CD4-positive, alpha-beta T cell treated with Interleukin-6 for 4 hours (primary cell): ENCODE measurements at regions not wholly inside any gene's neighbourhood (a gene's known extent, or its start where the extent isn't known, plus 50 kb on each side); places are given as distances from the start of the nearest gene placed in this dataset.

Experiments used
- DNase-seq: peaks from one replicate; pipeline ENCODE4 v3.0.0-alpha.2; 2020; ENCODE audit warnings: mixed read lengths

DNA sequence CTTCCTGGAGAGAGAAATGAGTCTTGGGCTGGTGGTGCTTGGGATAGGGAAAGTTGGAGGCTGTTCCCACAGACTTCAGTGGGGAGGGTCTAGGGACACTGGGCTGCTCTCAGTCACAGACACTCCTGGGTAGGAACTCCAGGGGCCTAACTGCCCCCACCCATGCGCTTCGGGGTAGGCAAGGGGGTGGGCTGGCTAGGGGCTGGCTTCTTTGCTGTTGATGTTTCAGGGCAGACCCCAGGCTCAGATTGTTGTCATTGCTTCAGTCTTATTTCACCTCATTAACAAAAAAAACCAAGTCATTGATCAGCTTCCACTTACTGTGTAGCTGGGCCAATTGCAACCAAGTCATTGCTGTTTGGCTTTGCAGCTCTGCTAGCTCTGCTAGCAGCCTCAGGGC, 160.1 kb upstream of the CSF3R start:
- DNase-seq = no peak

GRCh38 chr1:36641776-36642175, 159.1 kb upstream of the CSF3R start:
- DNase-seq = no peak

DNA sequence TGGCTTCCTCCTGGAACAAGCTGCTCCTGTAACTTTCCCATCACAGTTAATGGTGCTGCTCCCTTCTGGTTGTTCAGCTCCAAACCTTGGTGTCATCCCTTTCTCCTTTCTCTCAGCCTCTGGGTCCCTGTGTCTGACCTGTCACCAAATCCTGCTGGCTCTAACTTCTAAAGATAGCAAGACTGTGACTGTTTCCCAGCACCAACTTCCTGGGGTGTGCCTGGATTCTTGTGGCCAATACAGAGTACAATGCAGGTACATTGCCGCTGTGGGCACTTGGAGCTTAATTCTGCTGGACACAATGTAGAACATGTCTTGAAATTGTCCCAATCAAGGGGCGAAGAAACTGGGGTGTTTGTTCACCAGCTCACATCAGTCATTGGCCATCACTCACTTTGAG, 156.7 kb upstream of the CSF3R start:
- no peak for DNase-seq

GRCh38 chr1:36638268-36638667, 155.6 kb upstream of the CSF3R start:
- no peak for DNase-seq

DNA sequence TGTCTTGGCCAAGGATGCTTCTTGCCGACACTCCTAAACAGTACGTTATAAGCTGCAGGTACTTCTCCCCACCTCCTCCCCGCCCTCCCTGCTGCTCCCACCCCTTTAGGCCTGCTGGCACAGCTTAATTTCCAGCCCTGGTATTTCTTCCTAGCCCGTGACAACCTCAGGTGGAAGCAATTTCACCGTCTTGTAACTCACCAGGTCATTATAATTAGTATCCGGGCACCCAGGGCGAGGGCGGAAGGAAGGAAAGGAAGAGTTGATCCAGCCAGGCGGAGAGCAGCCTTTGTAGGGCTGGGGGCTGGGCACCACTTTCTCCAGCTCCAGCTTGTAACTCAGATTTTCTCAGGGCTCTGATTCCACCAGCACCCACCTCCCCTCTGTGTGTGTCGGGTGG, 153.5 kb upstream of the CSF3R start:
- DNase-seq = no peak

GRCh38 chr1:36635284-36635683, 152.6 kb upstream of the CSF3R start:
- no peak for DNase-seq

DNA sequence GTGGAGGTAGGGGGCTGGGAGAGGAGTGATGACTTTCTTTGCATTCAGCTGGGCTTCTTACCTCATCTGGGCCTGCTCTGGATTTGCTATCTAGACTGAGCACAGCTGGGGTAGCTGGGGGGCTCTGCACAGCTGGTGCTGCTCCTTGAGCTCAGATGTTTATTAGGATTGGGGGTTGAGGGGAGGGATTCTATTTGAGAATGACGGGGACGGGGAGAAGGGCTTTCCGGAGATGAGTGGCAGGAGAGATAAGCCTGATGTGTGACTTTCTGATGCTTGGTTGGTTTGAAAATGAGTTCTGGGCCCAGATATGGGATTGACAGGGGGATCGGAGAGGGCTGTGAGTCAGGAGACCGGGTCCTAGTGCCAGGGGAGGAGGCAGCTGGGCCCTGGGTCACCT, 146.1 kb upstream of the CSF3R start:
- no peak for DNase-seq

DNA sequence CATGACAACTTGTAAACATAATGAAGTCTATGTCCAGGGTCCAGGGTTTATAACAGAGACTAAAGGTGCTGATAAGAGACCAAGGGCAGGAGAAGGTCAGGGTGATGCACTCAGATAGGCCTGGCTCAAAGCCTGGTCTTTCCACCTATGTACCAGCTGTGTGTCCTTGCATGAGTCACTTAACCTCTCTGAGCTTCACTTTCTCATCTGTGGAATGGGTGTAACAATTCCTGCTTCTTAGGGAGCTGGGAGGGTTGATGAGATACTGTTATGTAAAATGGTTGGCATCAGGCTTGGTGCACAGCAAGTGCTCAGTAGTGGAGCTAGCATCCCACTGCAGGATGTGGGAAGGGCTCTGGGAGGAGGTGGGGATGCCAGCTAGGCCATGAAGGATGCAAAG, 143.7 kb upstream of the CSF3R start:
- DNase-seq = no peak

GRCh38 chr1:36625935-36626310, 143.2 kb upstream of the CSF3R start:
- no peak for DNase-seq

- no peak for DNase-seq
These were observed 142.7 kb upstream of the CSF3R start for GRCh38 chr1:36625253-36625934.

DNA sequence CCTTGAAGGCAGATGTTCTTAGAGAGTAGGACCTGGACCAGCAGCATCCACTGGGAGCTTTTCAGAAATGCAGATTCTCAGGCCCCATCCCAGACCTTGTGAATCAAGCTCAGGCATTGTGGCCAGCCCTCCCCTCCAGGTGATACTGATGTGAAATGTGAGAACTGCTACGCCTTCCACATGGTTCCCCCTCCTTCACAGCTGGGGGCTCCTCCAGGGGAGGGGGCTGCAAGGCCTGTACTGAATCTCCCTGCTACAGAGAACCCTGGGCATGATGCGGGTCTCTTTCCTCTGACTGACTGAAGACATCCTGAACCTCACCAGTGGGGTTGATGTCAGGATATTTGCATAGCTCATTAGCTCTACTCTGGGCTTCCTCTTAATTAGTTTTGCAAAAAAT, 141.8 kb upstream of the CSF3R start:
- DNase-seq = no peak

DNA sequence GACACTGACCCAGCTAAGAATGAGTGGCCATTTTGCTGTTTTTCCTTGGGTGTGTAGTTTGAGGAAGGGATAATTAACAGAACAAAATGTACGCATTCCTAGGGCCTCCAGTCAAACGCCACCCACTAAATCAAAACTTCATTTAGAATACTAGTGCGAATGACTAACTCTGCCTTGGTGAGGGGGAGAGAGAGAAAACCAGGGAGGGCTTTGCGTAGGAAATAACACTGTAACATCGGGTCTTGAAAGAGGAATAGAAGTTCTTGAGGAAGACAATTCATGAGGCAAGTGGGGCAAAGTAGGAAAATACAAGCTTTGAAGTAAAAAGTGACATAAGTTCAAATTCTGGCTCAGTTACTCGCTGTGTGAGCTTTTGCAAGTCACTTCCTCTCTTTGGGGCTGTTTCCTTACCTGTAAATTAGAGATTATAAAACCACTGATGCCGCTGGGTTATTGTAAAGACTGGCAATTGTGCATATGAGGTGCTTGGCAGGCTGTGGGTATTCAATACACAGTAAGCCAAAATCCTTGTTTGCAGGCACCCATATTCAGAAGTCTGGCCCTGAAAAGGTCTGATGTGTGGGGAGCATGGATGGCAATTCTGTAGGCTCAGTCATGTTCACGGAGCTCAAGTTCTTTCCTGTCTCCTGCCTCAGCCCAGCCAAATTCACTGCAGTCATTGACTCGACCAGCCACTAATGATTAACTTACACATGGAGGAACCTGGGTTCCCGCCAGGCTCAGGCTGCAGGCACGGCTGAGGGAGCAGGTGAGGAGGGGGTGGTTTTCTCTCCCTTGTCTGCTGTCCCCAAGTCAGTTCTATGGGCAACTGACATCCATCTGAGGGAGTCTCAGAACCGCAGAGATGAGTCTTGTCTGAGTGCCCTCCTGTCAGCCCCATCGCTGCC, 140.3 kb upstream of the CSF3R start:
- DNase-seq = no peak

- no peak for DNase-seq
These were observed 138.8 kb upstream of the CSF3R start for GRCh38 chr1:36621531-36621930.

- DNase-seq = no peak
These were observed 137.4 kb upstream of the CSF3R start for GRCh38 chr1:36620142-36620541.

DNA sequence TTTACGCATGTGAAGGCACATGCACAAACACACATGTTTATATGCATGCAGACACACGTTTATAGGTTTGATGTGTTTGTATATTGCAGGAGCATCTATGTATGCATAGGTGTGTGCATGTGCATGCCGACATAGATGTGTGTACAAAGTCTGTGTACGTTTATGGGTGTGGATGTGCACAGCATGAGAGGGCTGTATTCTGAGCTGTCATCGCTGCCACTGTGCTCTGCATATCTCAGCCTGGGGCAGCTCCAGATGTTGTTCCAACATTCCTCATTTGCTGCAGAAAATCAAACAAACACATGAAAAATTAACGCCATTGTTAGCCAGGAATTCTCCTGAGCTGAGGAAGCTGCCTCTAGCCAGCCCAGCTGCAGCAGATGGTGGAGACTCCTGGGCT, 132.3 kb upstream of the CSF3R start:
- no peak for DNase-seq

DNA sequence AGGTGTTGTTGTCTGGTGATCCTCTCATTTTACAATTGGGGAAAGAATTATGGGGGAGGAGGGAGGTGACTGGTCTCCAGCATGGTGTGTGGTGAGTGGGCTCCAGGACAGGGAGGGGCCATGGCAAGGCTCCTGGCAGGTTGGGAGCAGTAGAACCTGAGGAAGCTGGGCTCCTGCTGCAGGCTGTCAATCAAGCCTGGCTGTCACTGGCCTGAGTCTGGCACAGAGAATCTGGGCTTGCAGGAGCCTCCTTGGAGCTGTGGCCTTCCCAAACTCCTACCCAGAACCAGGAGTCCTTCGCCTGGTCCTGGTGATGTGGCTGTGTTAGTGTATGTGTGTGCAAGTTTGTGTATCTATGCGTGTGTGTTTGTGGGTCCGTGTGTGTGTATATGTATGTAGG, 131.9 kb upstream of the CSF3R start:
- DNase-seq = no peak

- no peak for DNase-seq
These were observed 131.0 kb upstream of the CSF3R start for GRCh38 chr1:36613721-36614120.

DNA sequence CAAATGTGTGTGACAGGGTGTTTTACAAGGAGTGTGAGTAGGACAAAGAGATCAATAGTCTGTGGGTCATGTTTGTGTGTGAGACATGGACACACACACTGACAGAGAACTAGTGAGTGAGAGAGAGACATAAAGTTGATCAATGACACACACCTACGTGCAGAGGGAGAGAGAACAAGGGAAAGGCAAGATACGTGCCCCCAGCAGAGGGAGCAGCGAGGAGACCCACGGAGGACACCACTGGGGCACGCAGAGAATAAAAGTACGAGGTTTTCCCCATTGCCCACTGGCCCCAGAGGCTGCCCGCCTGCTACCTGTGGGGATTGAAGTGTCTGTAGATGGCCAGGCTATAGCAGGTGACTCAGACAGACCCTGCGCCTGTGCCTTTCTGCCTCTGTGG, 130.2 kb upstream of the CSF3R start:
- no peak for DNase-seq

DNA sequence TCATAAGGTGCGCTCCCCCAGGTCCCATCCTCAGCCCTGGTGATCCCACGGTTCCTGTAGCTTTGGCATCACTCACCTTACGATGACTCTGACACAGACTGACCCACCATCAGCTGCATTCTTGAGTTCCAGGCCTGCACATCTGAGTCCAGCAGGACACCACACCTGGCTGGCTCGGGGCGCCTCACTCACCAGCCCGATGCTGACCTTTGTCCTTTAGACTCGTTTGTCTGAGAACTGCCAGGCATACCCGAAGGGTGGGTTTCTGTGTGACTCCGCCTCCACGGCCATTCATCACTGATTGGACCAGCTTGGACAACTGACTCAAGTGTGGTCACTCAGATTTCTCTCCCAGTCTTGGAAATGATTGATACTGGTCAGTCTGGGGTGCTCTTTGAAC, 129.4 kb upstream of the CSF3R start:
- no peak for DNase-seq

DNA sequence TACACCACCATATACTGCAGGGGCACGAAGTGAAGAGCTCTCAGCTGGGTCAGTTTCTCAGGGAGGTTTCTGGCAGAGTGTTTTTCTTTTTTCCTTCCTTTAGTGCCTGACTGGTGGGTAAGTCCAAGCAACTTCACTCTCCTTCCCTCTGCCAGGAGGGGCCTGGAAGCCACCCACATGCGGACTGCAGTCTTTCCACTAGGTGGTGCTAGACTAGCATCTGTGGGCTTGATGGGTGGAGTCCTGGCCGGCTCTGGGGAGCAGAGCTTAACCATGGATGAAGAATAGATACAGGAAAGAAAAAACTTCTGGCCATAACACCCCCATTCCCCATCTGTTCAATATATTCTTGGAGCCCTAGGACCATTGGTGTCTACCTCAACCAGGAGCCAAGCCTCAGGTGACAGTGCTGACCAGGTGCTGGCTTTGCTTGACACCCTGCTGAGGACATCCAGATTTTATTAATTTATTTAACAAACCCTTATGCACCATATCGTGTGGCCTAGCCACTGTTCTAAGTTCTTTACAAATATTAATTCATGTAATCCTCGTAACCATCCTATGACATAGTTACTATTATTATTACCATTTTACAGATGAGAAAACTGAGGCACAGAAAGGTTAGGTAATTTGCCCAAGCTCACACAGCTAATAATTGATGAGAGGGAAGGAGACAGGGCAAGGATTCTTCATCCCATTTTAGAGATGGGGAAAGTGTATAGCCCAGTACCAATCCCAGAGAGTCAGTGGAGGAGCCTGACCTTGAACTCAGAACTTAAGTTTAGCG, 126.7 kb upstream of the CSF3R start:
- DNase-seq = no peak

GRCh38 chr1:36608272-36608671, 125.6 kb upstream of the CSF3R start:
- DNase-seq = no peak

GRCh38 chr1:36607263-36607651, 124.5 kb upstream of the CSF3R start:
- DNase-seq = no peak

DNA sequence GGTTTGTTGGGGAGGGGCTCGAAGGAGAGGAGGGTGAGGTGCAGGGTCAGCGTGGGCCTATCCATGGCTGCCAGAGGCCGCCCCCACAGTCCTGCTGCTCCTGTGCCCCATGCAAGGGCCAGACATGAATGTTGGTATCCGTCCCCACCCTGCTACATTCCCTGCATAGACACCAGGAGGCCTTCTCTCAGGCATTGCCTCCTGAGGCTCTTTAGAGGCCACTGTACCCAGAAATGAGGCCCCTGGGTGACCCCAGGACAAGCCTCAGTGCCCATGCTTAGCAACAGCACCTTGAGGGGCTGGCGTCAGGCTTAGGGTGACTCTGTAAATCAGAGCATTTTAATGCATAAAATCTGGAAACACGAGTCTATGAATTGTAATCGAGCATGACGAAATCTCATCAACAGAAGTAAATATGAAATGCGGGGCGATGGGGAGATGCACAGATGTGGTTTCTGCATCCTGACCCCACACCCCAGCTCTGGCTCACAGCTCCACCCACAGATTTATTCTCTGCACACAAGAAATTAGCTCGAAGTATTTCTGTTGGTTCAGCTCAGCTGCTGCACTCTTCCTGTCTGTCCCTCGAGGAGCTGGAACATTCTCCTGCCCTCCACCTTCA, 124.0 kb upstream of the CSF3R start:
- no peak for DNase-seq
